H9 (cell line): ENCODE measurements at regions not wholly inside any gene's neighbourhood (a gene's known extent, or its start where the extent isn't known, plus 50 kb on each side); places are given as distances from the start of the nearest gene placed in this dataset.
A peak's percentile ranks its signal among the peaks of the same experiment; 100 is the strongest.

Experiments used
- DNase-seq: peaks from one replicate; pipeline ENCODE4 v3.0.0-alpha.2; 2017
- H2AFZ ChIP-seq: one replicate; pipeline ENCODE4 v1.6.1; 2013; ENCODE audit warnings: mild to moderate bottlenecking, low read length, control low read depth, moderate library complexity
- H2AK5ac ChIP-seq: 2 replicates; pipeline ENCODE4 v1.6.1; 2013; ENCODE audit warnings: low read length, control low read depth, mixed read lengths; ENCODE audit not compliant: insufficient read length
- H2BK120ac ChIP-seq: one replicate; pipeline ENCODE4 v1.6.1; 2013; ENCODE audit warnings: low read depth, mild to moderate bottlenecking, low read length, control low read depth, inconsistent platforms; ENCODE audit not compliant: poor library complexity, severe bottlenecking
- H2BK12ac ChIP-seq: 2 replicates; pipeline ENCODE4 v1.6.1; 2013; ENCODE audit warnings: low read length, control low read depth, mixed read lengths, low read depth; ENCODE audit not compliant: insufficient read length
- H2BK15ac ChIP-seq: 2 replicates; pipeline ENCODE4 v1.6.1; 2013; ENCODE audit warnings: low read depth, low read length, control low read depth
- H2BK20ac ChIP-seq: one replicate; pipeline ENCODE4 v1.6.1; 2013; ENCODE audit warnings: low read depth, mild to moderate bottlenecking, low read length, control low read depth, inconsistent platforms; ENCODE audit not compliant: poor library complexity, severe bottlenecking
- H2BK5ac ChIP-seq: 2 replicates; pipeline ENCODE4 v1.6.1; 2013; ENCODE audit warnings: low read length, control low read depth, mixed read lengths; ENCODE audit not compliant: insufficient read length
- H3K14ac ChIP-seq: 2 replicates; pipeline ENCODE4 v1.6.1; 2013; ENCODE audit warnings: low read length, control low read depth; ENCODE audit not compliant: insufficient read depth
- H3K18ac ChIP-seq: 2 replicates; pipeline ENCODE4 v1.6.1; 2013; ENCODE audit warnings: low read depth, mild to moderate bottlenecking, mixed read lengths, low read length, control low read depth; ENCODE audit not compliant: insufficient read length
- H3K23ac ChIP-seq: 2 replicates; pipeline ENCODE4 v1.6.1; 2013; ENCODE audit warnings: low read length, control low read depth, mixed read lengths, low read depth; ENCODE audit not compliant: insufficient read length
- H3K23me2 ChIP-seq: 2 replicates; pipeline ENCODE4 v1.6.1; 2013; ENCODE audit warnings: low read depth, mild to moderate bottlenecking, mixed read lengths, low read length, control low read depth; ENCODE audit not compliant: insufficient read length, poor library complexity, severe bottlenecking
- H3K27ac ChIP-seq: 2 replicates; pipeline ENCODE4 v1.5.1; 2013; ENCODE audit warnings: low read length, control low read depth, mixed read lengths, low read depth; ENCODE audit not compliant: insufficient read length
- H3K27me3 ChIP-seq: 2 replicates; pipeline ENCODE4 v1.6.1; 2013; ENCODE audit warnings: low read length, control low read depth, inconsistent platforms; ENCODE audit not compliant: insufficient read depth
- H3K4ac ChIP-seq: 2 replicates; pipeline ENCODE4 v1.6.1; 2013; ENCODE audit warnings: low read depth, mild to moderate bottlenecking, control low read depth, inconsistent platforms, low read length, moderate library complexity
- H3K4me1 ChIP-seq: 2 replicates; pipeline ENCODE4 v1.6.1; 2013; ENCODE audit warnings: low read length, control low read depth, inconsistent platforms; ENCODE audit not compliant: insufficient read depth
- H3K4me2 ChIP-seq: 2 replicates; pipeline ENCODE4 v1.6.1; 2013; ENCODE audit warnings: low read length, control low read depth, mixed read lengths; ENCODE audit not compliant: insufficient read length, insufficient read depth
- H3K56ac ChIP-seq: 2 replicates; pipeline ENCODE4 v1.6.1; 2013; ENCODE audit warnings: low read depth, mild to moderate bottlenecking, mixed read lengths, low read length, control low read depth; ENCODE audit not compliant: insufficient read length
- H3K79me1 ChIP-seq: 2 replicates; pipeline ENCODE4 v1.6.1; 2013; ENCODE audit warnings: low read depth, mild to moderate bottlenecking, moderate library complexity, low read length, control low read depth, inconsistent platforms; ENCODE audit not compliant: insufficient read depth, poor library complexity, severe bottlenecking
- H3K79me2 ChIP-seq: 2 replicates; pipeline ENCODE4 v1.6.1; 2013; ENCODE audit warnings: low read length, control low read depth, inconsistent platforms; ENCODE audit not compliant: insufficient read depth
- H3K9ac ChIP-seq: 2 replicates; pipeline ENCODE4 v1.6.1; 2013; ENCODE audit warnings: low read length, control low read depth, mixed read lengths; ENCODE audit not compliant: insufficient read length; ENCODE audit errors: extremely low read depth
- H3K9me3 ChIP-seq: one replicate; pipeline ENCODE4 v1.6.1; 2013; ENCODE audit warnings: low read depth, low read length, inconsistent platforms; ENCODE audit not compliant: control insufficient read depth
- H3T11ph ChIP-seq: one replicate; pipeline ENCODE4 v1.6.1; 2013; ENCODE audit warnings: mild to moderate bottlenecking, low read length, control low read depth, inconsistent platforms
- H4K20me1 ChIP-seq: one replicate; pipeline ENCODE4 v1.6.1; 2013; ENCODE audit not compliant: control insufficient read depth, insufficient read length, insufficient read depth
- H4K5ac ChIP-seq: 2 replicates; pipeline ENCODE4 v1.6.1; 2013; ENCODE audit warnings: low read depth, mild to moderate bottlenecking, mixed read lengths, low read length, control low read depth; ENCODE audit not compliant: insufficient read length
- H4K8ac ChIP-seq: replicated peaks from 2 replicates; pipeline ENCODE4 v1.6.1; 2013; ENCODE audit warnings: low read length, control low read depth, mixed read lengths, low read depth; ENCODE audit not compliant: insufficient read length
- H4K91ac ChIP-seq: 2 replicates; pipeline ENCODE4 v1.6.1; 2013; ENCODE audit warnings: low read depth, mild to moderate bottlenecking, moderate library complexity, mixed read lengths, low read length, control low read depth; ENCODE audit not compliant: insufficient read length
- H3K27ac Mint-ChIP-seq, 3 experiments: 2 replicates in 2 of 3; 3 replicates in 1 of 3; pipeline ENCODE4 v1.8.0; 2020 to 2021; ENCODE audit warnings: mixed read lengths in 3 of 3, mild to moderate bottlenecking in 1 of 3, moderate library complexity in 1 of 3
- H3K27me3 Mint-ChIP-seq: 2 replicates; pipeline ENCODE4 v1.8.0; 2021; ENCODE audit warnings: low read depth, mild to moderate bottlenecking, moderate library complexity, mixed read lengths
- H3K36me3 Mint-ChIP-seq, 3 experiments: 2 replicates in 2 of 3; 3 replicates in 1 of 3; pipeline ENCODE4 v1.8.0; 2020 to 2021; ENCODE audit warnings: low read depth in 3 of 3, mixed read lengths in 3 of 3; ENCODE audit not compliant: insufficient read depth in 1 of 3
- H3K4me1 Mint-ChIP-seq, 2 experiments: 2 replicates each; pipeline ENCODE4 v1.8.0; 2020; ENCODE audit warnings: mixed read lengths in 2 of 2
- H3K4me3 Mint-ChIP-seq, 2 experiments: 2 replicates in 1 of 2; 3 replicates in 1 of 2; pipeline ENCODE4 v1.8.0; 2020 to 2021; ENCODE audit warnings: mild to moderate bottlenecking in 2 of 2, mixed read lengths in 2 of 2, moderate library complexity in 1 of 2
- H3K9me3 Mint-ChIP-seq, 2 experiments: 2 replicates in 1 of 2; 3 replicates in 1 of 2; pipeline ENCODE4 v1.8.0; 2020; ENCODE audit warnings: mild to moderate bottlenecking in 2 of 2, mixed read lengths in 2 of 2, moderate library complexity in 1 of 2
- WGBS: extraction: QIAGEN DNeasy Blood & Tissue Kit; methylation state at CpG from one replicate; pipeline ENCODE4 v1.1.7; 2013; ENCODE audit warnings: missing lambda C conversion rate, low lambda C conversion rate, mixed read lengths; ENCODE audit not compliant: insufficient read length; ENCODE audit errors: extremely low coverage; 5-methylcytosine and 5-hydroxymethylcytosine counted together
- TF ChIP-seq, protein P1 (sequence below): fragments of 200-600 bp; sonication (generic); conservative IDR thresholded peaks from 3 replicates; pipeline ENCODE4 v1.8.0; 2021; ENCODE audit warnings: antibody characterized with exemption, mild to moderate bottlenecking

DNA sequence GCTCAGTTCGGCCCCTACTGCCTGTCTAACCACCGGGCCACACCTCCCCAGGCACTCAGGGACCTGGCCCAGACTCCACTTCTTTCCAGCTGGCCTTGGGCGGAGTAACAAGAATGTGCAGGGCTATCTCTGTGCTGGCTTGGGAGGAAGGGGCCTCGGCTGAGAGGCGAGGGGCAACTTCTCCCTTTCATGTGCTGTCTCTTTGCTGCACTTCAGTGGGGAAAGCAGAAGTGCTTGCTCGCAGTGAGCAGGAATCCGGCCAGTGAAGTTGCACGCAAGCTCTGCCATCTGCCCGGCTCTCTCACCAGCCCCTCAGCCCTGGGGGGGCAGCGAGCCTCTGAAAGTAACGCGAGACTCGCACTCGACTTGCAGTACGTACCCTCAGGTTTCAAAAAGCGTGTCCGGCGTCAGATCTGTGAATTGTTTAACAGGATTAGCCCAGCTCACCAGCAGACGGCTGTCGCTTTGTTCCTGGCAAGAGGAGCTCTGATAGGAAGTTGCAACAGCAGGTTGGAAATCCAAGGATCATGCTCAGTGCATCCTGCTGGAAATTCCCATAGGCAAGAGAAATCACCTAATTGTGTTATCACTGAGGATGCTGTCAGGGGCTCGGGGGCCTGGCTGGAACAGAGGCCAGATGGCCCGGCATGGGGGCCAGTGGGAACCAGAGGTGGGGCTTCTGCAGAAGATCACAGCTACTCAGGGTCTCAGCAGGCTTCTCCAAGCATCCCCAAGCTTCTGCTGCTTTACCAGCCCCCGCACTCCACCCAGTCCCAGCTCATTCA is 221.1 kb downstream of the NPHP4 start:
- Histone ChIP-seq H3K79me1 (no peaks in the 10 kb centered on the region), H2BK12ac (no peak overlapping the region), H2AK5ac (no peak overlapping the region), H2AFZ (no peak overlapping the region), H4K91ac (no peak overlapping the region), H2BK5ac (no peak overlapping the region), H3K27me3 (no peaks in the 10 kb centered on the region), H3T11ph (no peak overlapping the region), H3K27ac (no peak overlapping the region), H3K4me2 (no peak overlapping the region), H3K56ac (no peak overlapping the region), H3K4ac (no peak overlapping the region), H2BK120ac (no peak overlapping the region), H2BK20ac (no peak overlapping the region), H4K8ac (no peak overlapping the region), H3K9me3 (no peaks in the 10 kb centered on the region), H3K23ac (no peak overlapping the region), H3K14ac (no peak overlapping the region; the same call in 1 of the 2 replicates), H3K18ac (no peak overlapping the region), H3K4me1 (peaks cover 4% of the 10 kb centered on the region; the same call in 1 of the 2 replicates), H2BK15ac (no peak overlapping the region), H3K23me2 (peaks cover 4% of the 10 kb centered on the region), H4K20me1 (no peaks in the 10 kb centered on the region), H3K79me2 (no peaks in the 10 kb centered on the region), H4K5ac (no peak overlapping the region), H3K9ac (no peak overlapping the region)
- peaks cover 0 to 3% of the 10 kb centered on the region in 2 experiments; a peak in 1 of 5 replicates for H3K9me3 Mint-ChIP-seq
- H3K27ac Mint-ChIP-seq: peak overlapping the region; percentile 24 to 66 (median 26); a peak in 4 of 7 replicates
- peaks cover 18% of the 10 kb centered on the region for H3K27me3 Mint-ChIP-seq
- no peak overlapping the region for H3K4me3 Mint-ChIP-seq
- TF ChIP-seq, protein P1, sequence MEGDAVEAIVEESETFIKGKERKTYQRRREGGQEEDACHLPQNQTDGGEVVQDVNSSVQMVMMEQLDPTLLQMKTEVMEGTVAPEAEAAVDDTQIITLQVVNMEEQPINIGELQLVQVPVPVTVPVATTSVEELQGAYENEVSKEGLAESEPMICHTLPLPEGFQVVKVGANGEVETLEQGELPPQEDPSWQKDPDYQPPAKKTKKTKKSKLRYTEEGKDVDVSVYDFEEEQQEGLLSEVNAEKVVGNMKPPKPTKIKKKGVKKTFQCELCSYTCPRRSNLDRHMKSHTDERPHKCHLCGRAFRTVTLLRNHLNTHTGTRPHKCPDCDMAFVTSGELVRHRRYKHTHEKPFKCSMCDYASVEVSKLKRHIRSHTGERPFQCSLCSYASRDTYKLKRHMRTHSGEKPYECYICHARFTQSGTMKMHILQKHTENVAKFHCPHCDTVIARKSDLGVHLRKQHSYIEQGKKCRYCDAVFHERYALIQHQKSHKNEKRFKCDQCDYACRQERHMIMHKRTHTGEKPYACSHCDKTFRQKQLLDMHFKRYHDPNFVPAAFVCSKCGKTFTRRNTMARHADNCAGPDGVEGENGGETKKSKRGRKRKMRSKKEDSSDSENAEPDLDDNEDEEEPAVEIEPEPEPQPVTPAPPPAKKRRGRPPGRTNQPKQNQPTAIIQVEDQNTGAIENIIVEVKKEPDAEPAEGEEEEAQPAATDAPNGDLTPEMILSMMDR: no peak
- H3K36me3 Mint-ChIP-seq: no peaks in the 10 kb centered on the region
- DNase-seq: no peak
- no CpG with 5 or more reads among the region's 23 CpGs for WGBS
- peaks cover 44 to 51% of the 10 kb centered on the region in 2 experiments for H3K4me1 Mint-ChIP-seq
